ENCODE measurements at regions not wholly inside any gene's neighbourhood (a gene's known extent, or its start where the extent isn't known, plus 50 kb on each side); places are given as distances from the start of the nearest gene placed in this dataset.

GRCh38 chr10:1968257-1969033 is 231.1 kb upstream of the ADARB2 start:
- no peak for DNase-seq

GRCh38 chr10:1966712-1967376 is 229.5 kb upstream of the ADARB2 start:
- no peak for DNase-seq

- DNase-seq = no peak
These were observed 227.2 kb upstream of the ADARB2 start for GRCh38 chr10:1964476-1964875.

GRCh38 chr10:1963341-1963740 is 226.0 kb upstream of the ADARB2 start:
- no peak for DNase-seq

- DNase-seq = no peak
These were observed 224.7 kb upstream of the ADARB2 start for GRCh38 chr10:1961989-1962388.

GRCh38 chr10:1960982-1961381 is 223.7 kb upstream of the ADARB2 start:
- no peak for DNase-seq

- DNase-seq = no peak
These were observed 219.7 kb upstream of the ADARB2 start for GRCh38 chr10:1957057-1957456.

GRCh38 chr10:1954300-1954699 is 217.0 kb upstream of the ADARB2 start:
- DNase-seq = no peak

GRCh38 chr10:1952126-1953095 is 215.1 kb upstream of the ADARB2 start:
- DNase-seq = no peak

GRCh38 chr10:1950803-1951495 is 213.6 kb upstream of the ADARB2 start:
- DNase-seq = no peak

- no peak for DNase-seq
These were observed 210.2 kb upstream of the ADARB2 start for GRCh38 chr10:1947464-1948003.

- no peak for DNase-seq
These were observed 207.2 kb upstream of the ADARB2 start for GRCh38 chr10:1944487-1944886.

- DNase-seq = no peak
These were observed 205.2 kb upstream of the ADARB2 start for GRCh38 chr10:1942478-1942877.

- DNase-seq = no peak
These were observed 201.7 kb upstream of the ADARB2 start for GRCh38 chr10:1939016-1939415.

- DNase-seq = peak; percentile 37
These were observed 201.0 kb upstream of the ADARB2 start for GRCh38 chr10:1938317-1938716.

GRCh38 chr10:1935912-1936311 is 198.6 kb upstream of the ADARB2 start:
- DNase-seq = no peak

- no peak for DNase-seq
These were observed 195.9 kb upstream of the ADARB2 start for GRCh38 chr10:1933215-1933614.

- no peak for DNase-seq
These were observed 195.4 kb upstream of the ADARB2 start for GRCh38 chr10:1932692-1933094.

GRCh38 chr10:1928606-1929005 is 191.3 kb upstream of the ADARB2 start:
- DNase-seq = no peak

GRCh38 chr10:1923998-1924397 is 186.7 kb upstream of the ADARB2 start:
- no peak for DNase-seq

GRCh38 chr10:1923586-1923985 is 186.3 kb upstream of the ADARB2 start:
- no peak for DNase-seq

GRCh38 chr10:1920941-1921340 is 183.6 kb upstream of the ADARB2 start:
- no peak for DNase-seq

GRCh38 chr10:1920127-1920526 is 182.8 kb upstream of the ADARB2 start:
- DNase-seq = no peak

Data from NCI-H1694 (cell line).